ENCODE measurements at regions not wholly inside any gene's neighbourhood (a gene's known extent, or its start where the extent isn't known, plus 50 kb on each side); places are given as distances from the start of the nearest gene placed in this dataset.
"Not testable (repeated sequence)": the region's sequence is repeated elsewhere in the genome, so short reads cannot be mapped to it uniquely, and the experiment has no call there.

DNA sequence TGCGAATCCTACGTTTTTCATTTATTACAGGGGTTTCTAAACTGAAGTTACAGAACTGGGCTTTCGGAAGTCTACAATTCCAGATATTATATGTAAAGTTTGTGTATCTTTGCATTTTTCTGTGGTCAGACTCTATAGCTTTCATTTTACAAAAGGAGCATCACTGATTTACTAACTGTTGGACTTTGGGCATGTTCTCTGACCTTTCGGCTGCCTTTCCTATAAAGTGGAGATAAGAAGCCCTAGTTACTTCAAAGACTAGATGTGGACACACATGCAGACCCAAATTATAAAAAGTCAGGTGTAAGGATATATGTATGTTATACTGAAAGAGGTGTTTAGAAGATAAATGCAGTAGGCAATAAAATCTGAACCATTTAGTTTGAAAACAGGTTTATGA, 126.6 kb upstream of the PRKCQ start:
- Histone ChIP-seq H3K36me3 (no peaks in the 10 kb centered on the region), H3K4me3 (no peak overlapping the region), H3K9me3 (no peaks in the 10 kb centered on the region), H3K4me1 (no peaks in the 10 kb centered on the region), H3K27me3 (no peaks in the 10 kb centered on the region), H3K27ac (no peak overlapping the region)
- TF ChIP-seq CTCF (IDR thresholded peaks at IDR 0.05), result no peak
- no peak for DNase-seq (ENCODE audit: low spot score in 2 of 2)
- intact Hi-C loops (cut with DNase I), result no loop called here

- H3K4me3 ChIP-seq, result no peak overlapping the region
- no peaks in the 10 kb centered on the region for H3K9me3 ChIP-seq
- H3K4me1 ChIP-seq, result no peaks in the 10 kb centered on the region
- no peaks in the 10 kb centered on the region for H3K36me3 ChIP-seq
- H3K27ac ChIP-seq, result no peak overlapping the region
- DNase-seq (ENCODE audit: low spot score in 2 of 2), result no peak
- intact Hi-C loops (cut with DNase I), result no loop called here
- no peaks in the 10 kb centered on the region for H3K27me3 ChIP-seq
- TF ChIP-seq CTCF (IDR thresholded peaks at IDR 0.05), result no peak
Observed at GRCh38 chr10:6704896-6705295, 124.8 kb upstream of the PRKCQ start.

DNA sequence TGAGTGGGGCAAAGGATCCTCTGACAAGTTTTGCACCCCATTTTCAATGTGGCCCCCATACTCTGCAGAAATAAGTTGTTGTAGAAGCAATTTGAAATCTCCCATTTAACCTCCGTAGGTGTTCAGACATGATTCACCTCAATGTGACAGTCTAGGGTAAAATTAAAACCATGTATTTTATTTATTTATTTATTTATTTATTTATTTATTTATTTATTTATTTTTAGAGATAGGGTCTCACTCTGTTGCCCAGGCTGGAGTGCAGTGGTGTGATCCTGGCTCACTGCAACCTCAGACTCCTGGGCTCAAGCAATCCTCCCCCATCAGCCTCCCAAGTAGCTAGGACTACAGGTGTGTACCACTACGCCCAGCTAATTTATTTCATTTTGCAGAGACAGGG, 122.8 kb upstream of the PRKCQ start:
- H3K4me3 ChIP-seq; H3K27me3 ChIP-seq; H3K4me1 ChIP-seq; intact Hi-C loops (cut with DNase I); DNase-seq (ENCODE audit: low spot score in 2 of 2); H3K27ac ChIP-seq; H3K36me3 ChIP-seq; H3K9me3 ChIP-seq: not testable (repeated sequence)

- H3K27me3 ChIP-seq, result no peaks in the 10 kb centered on the region
- intact Hi-C loops (cut with DNase I), result no loop called here
- no peaks in the 10 kb centered on the region for H3K4me1 ChIP-seq
- H3K4me3 ChIP-seq, result no peak overlapping the region
- H3K9me3 ChIP-seq, result no peaks in the 10 kb centered on the region
- DNase-seq (ENCODE audit: low spot score in 2 of 2), result no peak
- no peaks in the 10 kb centered on the region for H3K36me3 ChIP-seq
- TF ChIP-seq CTCF (IDR thresholded peaks at IDR 0.05), result no peak
- H3K27ac ChIP-seq, result no peak overlapping the region
Observed at GRCh38 chr10:6702030-6702429, 122.0 kb upstream of the PRKCQ start.

DNA sequence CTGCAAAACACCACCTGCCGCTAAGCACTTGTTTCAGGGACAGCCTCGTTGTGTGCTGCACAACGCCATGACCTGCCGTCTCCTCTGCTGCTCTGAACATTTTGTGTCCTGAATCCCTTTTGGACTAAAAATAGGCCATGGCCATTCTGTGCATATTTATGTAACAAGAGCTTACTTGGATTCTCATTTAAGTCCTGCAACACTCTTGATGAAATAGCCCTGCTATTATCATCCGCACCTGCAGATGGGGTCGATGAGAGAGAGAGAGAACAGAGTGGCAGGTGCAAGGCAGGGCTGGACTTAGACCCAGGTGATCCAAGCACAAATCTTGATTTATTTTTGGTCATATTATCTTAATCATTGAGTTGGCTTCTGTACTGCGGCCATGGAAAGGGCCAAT, 121.2 kb upstream of the PRKCQ start:
- no peaks in the 10 kb centered on the region for H3K9me3 ChIP-seq
- H3K4me1 ChIP-seq, result no peaks in the 10 kb centered on the region
- H3K4me3 ChIP-seq, result no peak overlapping the region
- TF ChIP-seq CTCF (IDR thresholded peaks at IDR 0.05), result no peak
- H3K27me3 ChIP-seq, result no peaks in the 10 kb centered on the region
- no peak overlapping the region for H3K27ac ChIP-seq
- DNase-seq (ENCODE audit: low spot score in 2 of 2), result no peak
- intact Hi-C loops (cut with DNase I), result no loop called here
- no peaks in the 10 kb centered on the region for H3K36me3 ChIP-seq

GRCh38 chr10:6700066-6700465, 120.0 kb upstream of the PRKCQ start:
- H3K27me3 ChIP-seq, result no peaks in the 10 kb centered on the region
- no peaks in the 10 kb centered on the region for H3K4me1 ChIP-seq
- no peak for DNase-seq (ENCODE audit: low spot score in 2 of 2)
- no peak for TF ChIP-seq CTCF (IDR thresholded peaks at IDR 0.05)
- H3K4me3 ChIP-seq, result no peak overlapping the region
- no peak overlapping the region for H3K27ac ChIP-seq
- no peaks in the 10 kb centered on the region for H3K36me3 ChIP-seq
- no peaks in the 10 kb centered on the region for H3K9me3 ChIP-seq
- intact Hi-C loops (cut with DNase I), result no loop called here
